MM.1S (cell line): ENCODE measurements at regions not wholly inside any gene's neighbourhood (a gene's known extent, or its start where the extent isn't known, plus 50 kb on each side); places are given as distances from the start of the nearest gene placed in this dataset.
"Not testable (repeated sequence)": the region's sequence is repeated elsewhere in the genome, so short reads cannot be mapped to it uniquely, and the experiment has no call there.

Experiments used
- DNase-seq: peaks from one replicate; pipeline ENCODE4 v3.0.0-alpha.2; 2015
- H2AFZ ChIP-seq: fragments of 300-600 bp; sonication (generic); 2 replicates; pipeline ENCODE4 v1.6.0; 2016; ENCODE audit warnings: antibody characterized with exemption, low read length
- H3F3A ChIP-seq: fragments of 300-600 bp; sonication (generic); 2 replicates; pipeline ENCODE4 v1.6.1; 2016; ENCODE audit warnings: mild to moderate bottlenecking, antibody characterized with exemption, low read length, moderate library complexity, mixed read lengths; ENCODE audit not compliant: insufficient read depth
- H3K27ac ChIP-seq: fragments of 300-600 bp; sonication (generic); 2 replicates; pipeline ENCODE4 v1.5.1; 2016; ENCODE audit warnings: mild to moderate bottlenecking, low read length
- H3K27me3 ChIP-seq: fragments of 300-600 bp; sonication (generic); replicated peaks from 2 replicates; pipeline ENCODE4 v1.6.0; 2016; ENCODE audit warnings: low read length; ENCODE audit not compliant: insufficient read depth
- H3K36me3 ChIP-seq: fragments of 300-600 bp; sonication (generic); replicated peaks from 2 replicates; pipeline ENCODE4 v1.6.1; 2016; ENCODE audit warnings: mild to moderate bottlenecking, low read length, mixed read lengths; ENCODE audit not compliant: insufficient read depth
- H3K4me1 ChIP-seq: fragments of 300-600 bp; sonication (generic); 2 replicates; pipeline ENCODE4 v1.6.1; 2016; ENCODE audit warnings: low read length, mixed read lengths
- H3K4me2 ChIP-seq: fragments of 300-600 bp; sonication (generic); 2 replicates; pipeline ENCODE4 v1.6.0; 2016; ENCODE audit warnings: low read depth, low read length
- H3K4me3 ChIP-seq: fragments of 300-600 bp; sonication (generic); 2 replicates; pipeline ENCODE4 v1.5.1; 2016; ENCODE audit warnings: low read length, mixed read lengths
- H3K79me2 ChIP-seq: fragments of 300-600 bp; sonication (generic); 2 replicates; pipeline ENCODE4 v1.6.1; 2016; ENCODE audit warnings: mixed run types, low read length, mixed read lengths
- H3K9ac ChIP-seq: fragments of 300-600 bp; sonication (generic); 2 replicates; pipeline ENCODE4 v1.6.1; 2016; ENCODE audit warnings: low read length, mixed read lengths
- H3K9me2 ChIP-seq: fragments of 300-600 bp; sonication (generic); replicated peaks from 2 replicates; pipeline ENCODE4 v1.6.1; 2016; ENCODE audit warnings: mild to moderate bottlenecking, low read length, mixed read lengths; ENCODE audit not compliant: insufficient read depth
- H3K9me3 ChIP-seq: fragments of 300-600 bp; sonication (generic); replicated peaks from 2 replicates; pipeline ENCODE4 v1.6.1; 2016; ENCODE audit warnings: mild to moderate bottlenecking, low read length, mixed read lengths; ENCODE audit not compliant: insufficient read depth
- H4K20me1 ChIP-seq: fragments of 300-600 bp; sonication (generic); 2 replicates; pipeline ENCODE4 v1.6.1; 2016; ENCODE audit warnings: mild to moderate bottlenecking, low read length, moderate library complexity, mixed read lengths; ENCODE audit not compliant: insufficient read depth
- EZH2 ChIP-seq: fragments of 300-600 bp; sonication (generic); optimal IDR thresholded peaks from 2 replicates; pipeline ENCODE3; 2017; ENCODE audit warnings: low read depth, mild to moderate bottlenecking, antibody characterized with exemption, low read length, mixed read lengths
- EZH2phosphoT487 ChIP-seq: fragments of 300-600 bp; sonication (generic); IDR thresholded peaks from 2 replicates; pipeline ENCODE4 v1.6.1; 2018; ENCODE audit warnings: antibody characterized with exemption, low read length
- TF ChIP-seq, protein P1 (sequence below): fragments of 300-600 bp; sonication (generic); IDR thresholded peaks from 2 replicates; pipeline ENCODE4 v1.5.1; 2016; ENCODE audit warnings: antibody characterized with exemption, low read length, mixed read lengths

DNA sequence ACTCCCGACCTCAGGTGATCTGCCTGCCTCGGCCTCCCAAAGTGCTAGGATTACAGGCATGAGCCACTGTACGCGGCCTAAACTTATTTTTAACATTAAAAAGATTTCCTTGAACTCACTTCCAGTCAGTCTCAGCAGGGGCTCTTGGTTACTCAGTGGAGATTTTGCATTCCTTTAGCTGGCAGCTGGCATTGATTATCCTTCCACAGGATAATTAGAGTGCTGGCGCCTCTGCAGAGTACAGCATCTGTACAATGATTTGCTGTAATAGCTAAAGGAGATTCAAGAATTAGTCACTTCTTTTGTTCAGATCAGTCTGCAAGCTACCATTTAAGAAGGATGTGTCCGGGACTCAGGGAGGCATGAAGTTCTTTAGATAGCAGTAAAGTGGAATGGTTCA is 125.0 kb upstream of the NPY start:
- Histone ChIP-seq H3K4me1 (no peaks in the 10 kb centered on the region), H3K9ac (no peak overlapping the region)
- TF ChIP-seq, protein P1, sequence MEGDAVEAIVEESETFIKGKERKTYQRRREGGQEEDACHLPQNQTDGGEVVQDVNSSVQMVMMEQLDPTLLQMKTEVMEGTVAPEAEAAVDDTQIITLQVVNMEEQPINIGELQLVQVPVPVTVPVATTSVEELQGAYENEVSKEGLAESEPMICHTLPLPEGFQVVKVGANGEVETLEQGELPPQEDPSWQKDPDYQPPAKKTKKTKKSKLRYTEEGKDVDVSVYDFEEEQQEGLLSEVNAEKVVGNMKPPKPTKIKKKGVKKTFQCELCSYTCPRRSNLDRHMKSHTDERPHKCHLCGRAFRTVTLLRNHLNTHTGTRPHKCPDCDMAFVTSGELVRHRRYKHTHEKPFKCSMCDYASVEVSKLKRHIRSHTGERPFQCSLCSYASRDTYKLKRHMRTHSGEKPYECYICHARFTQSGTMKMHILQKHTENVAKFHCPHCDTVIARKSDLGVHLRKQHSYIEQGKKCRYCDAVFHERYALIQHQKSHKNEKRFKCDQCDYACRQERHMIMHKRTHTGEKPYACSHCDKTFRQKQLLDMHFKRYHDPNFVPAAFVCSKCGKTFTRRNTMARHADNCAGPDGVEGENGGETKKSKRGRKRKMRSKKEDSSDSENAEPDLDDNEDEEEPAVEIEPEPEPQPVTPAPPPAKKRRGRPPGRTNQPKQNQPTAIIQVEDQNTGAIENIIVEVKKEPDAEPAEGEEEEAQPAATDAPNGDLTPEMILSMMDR = no peak
- no peak for TF ChIP-seq EZH2phosphoT487
- TF ChIP-seq EZH2 = no peak

DNA sequence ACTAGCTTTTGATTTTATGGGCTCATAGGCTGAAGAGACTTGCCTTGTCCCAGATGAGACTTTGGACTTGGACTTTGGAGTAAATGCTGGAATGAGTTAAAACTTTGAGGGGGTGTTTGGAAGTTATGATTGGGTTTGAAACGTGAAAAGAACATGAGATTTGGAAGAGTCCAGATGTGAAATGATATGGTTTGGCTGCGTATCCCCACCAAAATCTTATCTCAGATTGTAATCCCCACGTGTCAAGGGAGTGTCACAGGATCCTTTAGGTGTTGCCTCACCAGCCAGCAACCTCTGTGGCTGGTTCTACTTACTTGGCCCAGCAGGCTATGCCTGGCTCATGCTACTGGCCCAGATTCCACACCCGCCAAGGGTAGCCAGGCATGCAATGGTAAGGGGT is 119.6 kb upstream of the NPY start:
- no peak overlapping the region for H3K9ac ChIP-seq
- DNase-seq = no peak
- H3K4me3 ChIP-seq = no peak overlapping the region
- H3K27me3 ChIP-seq = no peaks in the 10 kb centered on the region
- no peak overlapping the region for H2AFZ ChIP-seq
- no peaks in the 10 kb centered on the region for H3K79me2 ChIP-seq
- no peaks in the 10 kb centered on the region for H3K36me3 ChIP-seq
- H3K4me2 ChIP-seq = no peak overlapping the region
- TF ChIP-seq EZH2phosphoT487 = no peak
- TF ChIP-seq EZH2 = no peak
- TF ChIP-seq, protein P1 = no peak
- no peaks in the 10 kb centered on the region for H3K4me1 ChIP-seq
- no peak overlapping the region for H3K27ac ChIP-seq
- H3K9me3 ChIP-seq = no peaks in the 10 kb centered on the region
- H4K20me1 ChIP-seq = no peaks in the 10 kb centered on the region
- no peaks in the 10 kb centered on the region for H3F3A ChIP-seq
- no peaks in the 10 kb centered on the region for H3K9me2 ChIP-seq

More for the DNA sequence above, 125.0 kb upstream of the NPY start:
- Histone ChIP-seq H3K36me3 (no peaks in the 10 kb centered on the region), H3F3A (no peaks in the 10 kb centered on the region), H3K4me2 (no peak overlapping the region), H3K9me2 (no peaks in the 10 kb centered on the region), H2AFZ (no peak overlapping the region), H3K4me3 (no peak overlapping the region), H3K27me3 (no peaks in the 10 kb centered on the region), H3K79me2 (no peaks in the 10 kb centered on the region), H3K9me3 (no peaks in the 10 kb centered on the region), H4K20me1 (no peaks in the 10 kb centered on the region), H3K27ac (no peak overlapping the region)
- DNase-seq = no peak

DNA sequence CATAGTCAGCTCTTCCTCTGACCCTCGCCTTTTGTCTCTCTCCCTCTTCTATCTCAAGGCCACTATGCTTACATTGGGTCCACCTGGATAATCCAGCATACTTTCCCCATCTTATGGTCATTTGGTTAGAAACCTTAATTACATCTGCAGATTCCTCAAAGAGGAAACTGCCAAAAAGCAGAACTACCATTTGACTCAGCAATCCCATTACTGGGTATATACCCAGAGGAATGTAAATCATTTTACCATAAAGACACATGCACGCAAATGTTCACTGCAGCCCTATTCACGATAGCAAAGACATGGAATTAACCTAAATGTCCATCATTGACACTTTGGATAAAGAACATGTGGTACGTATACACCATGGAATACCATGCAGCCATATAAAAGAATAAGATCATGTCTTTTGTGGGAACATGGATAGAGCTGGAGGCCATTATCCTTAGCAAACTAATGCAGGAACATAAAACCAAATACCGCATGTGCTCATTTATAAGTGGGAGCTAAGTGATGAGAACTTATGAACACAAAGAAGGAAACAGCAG is 114.8 kb upstream of the NPY start:
- no peak overlapping the region for H2AFZ ChIP-seq
- H3K27ac ChIP-seq = no peak overlapping the region
- no peaks in the 10 kb centered on the region for H3K9me3 ChIP-seq
- H3K36me3 ChIP-seq = no peaks in the 10 kb centered on the region
- no peaks in the 10 kb centered on the region for H3K9me2 ChIP-seq
- no peak overlapping the region for H3K4me2 ChIP-seq
- H3K9ac ChIP-seq = no peak overlapping the region
- H3K79me2 ChIP-seq = no peaks in the 10 kb centered on the region
- DNase-seq = no peak
- TF ChIP-seq EZH2phosphoT487 (no peak), EZH2 (no peak)
- TF ChIP-seq, protein P1 = no peak
- no peaks in the 10 kb centered on the region for H4K20me1 ChIP-seq
- no peak overlapping the region for H3K4me3 ChIP-seq
- H3F3A ChIP-seq = no peaks in the 10 kb centered on the region
- H3K27me3 ChIP-seq = no peaks in the 10 kb centered on the region
- no peaks in the 10 kb centered on the region for H3K4me1 ChIP-seq

DNA sequence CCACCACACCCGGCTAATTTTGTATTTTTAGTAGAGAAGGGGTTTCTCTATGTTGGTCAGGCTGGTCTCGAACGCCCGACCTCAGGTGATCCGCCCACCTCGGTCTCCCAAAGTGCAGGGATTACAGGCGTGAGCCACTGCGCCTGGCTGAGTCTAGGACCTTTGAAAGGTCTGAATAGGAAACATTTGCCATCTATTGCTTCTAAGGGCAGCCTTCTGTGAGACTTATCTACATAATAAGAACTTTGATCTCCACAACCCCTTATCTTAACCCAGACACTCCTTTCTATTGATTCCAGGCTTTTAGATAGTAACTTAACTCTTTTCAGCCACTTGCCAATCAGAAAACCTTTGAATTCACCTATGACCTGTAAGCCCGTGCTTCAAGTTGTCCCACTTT is 112.0 kb upstream of the NPY start:
- not testable (repeated sequence) for H3K9me2 ChIP-seq, DNase-seq, H2AFZ ChIP-seq, H3K4me1 ChIP-seq, H3K36me3 ChIP-seq, H3K4me3 ChIP-seq, H3F3A ChIP-seq, H3K27me3 ChIP-seq, H3K4me2 ChIP-seq, H3K79me2 ChIP-seq, H3K9me3 ChIP-seq, H4K20me1 ChIP-seq, H3K9ac ChIP-seq, H3K27ac ChIP-seq
